Stromal cell of bone marrow (primary cell): ENCODE measurements at regions not wholly inside any gene's neighbourhood (a gene's known extent, or its start where the extent isn't known, plus 50 kb on each side); places are given as distances from the start of the nearest gene placed in this dataset.

Experiments used
- DNase-seq: peaks from one replicate; pipeline ENCODE4 v3.0.0-alpha.2; 2012; ENCODE audit warnings: low read depth

- no peak for DNase-seq
Observed at GRCh38 chr11:15737320-15737719, 619.0 kb downstream of the SOX6 start.

GRCh38 chr11:15738931-15739330 is 617.4 kb downstream of the SOX6 start:
- DNase-seq = no peak

- DNase-seq = no peak
Observed at GRCh38 chr11:15742626-15743519, 613.5 kb downstream of the SOX6 start.

- no peak for DNase-seq
Observed at GRCh38 chr11:15744693-15745092, 611.7 kb downstream of the SOX6 start.

DNA sequence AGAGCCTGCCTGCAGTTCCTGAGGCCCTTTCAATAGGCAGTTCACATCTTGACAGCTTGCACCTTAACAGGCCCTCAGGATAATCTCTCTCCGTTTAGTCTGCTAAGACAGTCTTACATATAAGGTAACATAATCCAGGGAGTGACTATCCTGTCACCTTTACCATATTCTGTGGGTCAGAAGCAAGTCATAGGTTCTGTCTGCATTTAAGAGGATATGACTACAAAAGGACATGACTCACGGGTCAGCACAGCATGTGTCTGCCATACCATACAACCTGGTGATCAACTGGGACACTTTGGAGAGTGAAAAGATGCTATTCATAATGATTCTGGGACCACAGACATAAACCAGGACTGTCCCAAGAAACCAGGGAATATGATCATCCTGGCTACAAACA is 611.1 kb downstream of the SOX6 start:
- no peak for DNase-seq

- no peak for DNase-seq
Observed at GRCh38 chr11:15747671-15748070, 608.7 kb downstream of the SOX6 start.

- no peak for DNase-seq
Observed at GRCh38 chr11:15748132-15748531, 608.2 kb downstream of the SOX6 start.

DNA sequence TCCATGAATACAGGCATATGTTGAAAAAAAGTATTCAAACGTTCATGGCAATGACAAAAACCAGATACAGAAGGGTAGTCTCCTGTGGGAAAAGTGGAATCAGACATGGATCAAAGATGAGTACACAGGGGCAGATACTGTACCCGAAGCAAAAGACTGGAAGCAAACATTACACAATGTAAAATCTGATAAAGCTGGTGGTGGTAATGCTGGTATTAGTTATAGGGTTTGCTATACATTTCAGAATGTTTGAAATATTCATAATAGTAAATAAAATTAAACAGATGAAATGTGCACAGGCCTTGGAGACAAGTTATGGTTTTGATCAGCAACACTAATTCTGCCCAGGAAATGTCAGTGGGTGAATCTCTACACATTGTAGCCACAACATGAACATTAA is 607.6 kb downstream of the SOX6 start:
- no peak for DNase-seq

- DNase-seq = no peak
Observed at GRCh38 chr11:15750535-15751308, 605.6 kb downstream of the SOX6 start.

- DNase-seq = no peak
Observed at GRCh38 chr11:15754221-15754620, 602.1 kb downstream of the SOX6 start.

GRCh38 chr11:15757048-15757698 is 599.2 kb downstream of the SOX6 start:
- no peak for DNase-seq

- no peak for DNase-seq
Observed at GRCh38 chr11:15758857-15759465, 597.4 kb downstream of the SOX6 start.

DNA sequence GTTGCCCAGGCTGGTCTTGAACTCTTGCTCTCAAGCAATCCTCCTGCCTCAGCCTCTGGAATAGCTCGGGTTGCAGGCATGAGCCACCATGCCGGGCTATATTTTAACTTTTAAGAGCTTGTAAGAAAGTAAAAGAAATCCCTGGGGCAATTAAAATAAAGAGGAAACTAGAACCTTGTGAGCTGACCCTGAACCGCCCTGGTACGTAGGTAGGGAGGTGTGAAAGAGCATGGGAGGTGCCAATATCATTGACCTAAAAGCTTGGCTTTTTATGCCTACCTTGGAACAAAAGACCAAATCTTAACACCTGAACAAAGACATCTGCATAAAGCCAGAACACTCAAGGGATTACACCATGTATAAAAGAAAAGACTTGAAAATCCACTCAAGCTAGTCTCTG is 595.1 kb downstream of the SOX6 start:
- DNase-seq = no peak

- no peak for DNase-seq
Observed at GRCh38 chr11:15764326-15764725, 592.0 kb downstream of the SOX6 start.

DNA sequence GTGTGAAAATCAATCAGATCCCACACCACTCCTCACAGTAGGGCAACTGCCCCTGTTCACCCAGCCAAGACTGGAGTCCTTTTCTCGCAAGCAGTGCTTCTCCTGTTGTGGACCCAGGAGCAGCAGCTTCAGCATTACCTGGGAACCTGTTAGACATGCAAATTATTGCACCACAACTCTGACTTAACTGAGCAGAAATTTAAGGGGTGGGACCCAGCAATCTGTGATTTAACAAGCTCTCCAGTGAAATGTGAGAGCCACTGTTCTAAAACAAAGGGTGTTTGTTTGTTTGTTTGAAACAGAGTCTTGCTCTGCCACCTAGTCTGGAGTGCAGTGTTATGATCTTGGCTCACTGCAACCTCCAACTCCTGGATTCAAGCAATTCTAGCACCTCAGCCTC is 591.4 kb downstream of the SOX6 start:
- DNase-seq = no peak

DNA sequence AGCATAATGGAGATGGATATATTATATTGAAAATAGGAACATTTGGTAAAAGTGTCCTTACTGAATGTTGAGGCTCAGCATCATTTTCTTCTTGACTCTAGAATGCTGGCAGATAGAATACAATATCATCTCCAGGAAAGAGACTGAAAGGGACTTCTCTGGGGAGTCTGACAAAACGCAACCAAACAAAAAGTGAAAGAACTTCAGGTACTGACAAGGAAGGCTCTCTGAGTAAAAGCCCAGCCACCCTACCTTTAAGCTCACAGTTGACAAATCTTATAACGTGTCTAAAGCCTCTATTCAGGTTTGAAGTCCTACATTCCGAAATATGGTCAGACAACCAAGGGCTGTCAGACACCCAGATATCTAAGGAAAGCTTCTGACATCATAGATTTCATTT is 590.8 kb downstream of the SOX6 start:
- DNase-seq = no peak

GRCh38 chr11:15768321-15768720 is 588.0 kb downstream of the SOX6 start:
- no peak for DNase-seq

DNA sequence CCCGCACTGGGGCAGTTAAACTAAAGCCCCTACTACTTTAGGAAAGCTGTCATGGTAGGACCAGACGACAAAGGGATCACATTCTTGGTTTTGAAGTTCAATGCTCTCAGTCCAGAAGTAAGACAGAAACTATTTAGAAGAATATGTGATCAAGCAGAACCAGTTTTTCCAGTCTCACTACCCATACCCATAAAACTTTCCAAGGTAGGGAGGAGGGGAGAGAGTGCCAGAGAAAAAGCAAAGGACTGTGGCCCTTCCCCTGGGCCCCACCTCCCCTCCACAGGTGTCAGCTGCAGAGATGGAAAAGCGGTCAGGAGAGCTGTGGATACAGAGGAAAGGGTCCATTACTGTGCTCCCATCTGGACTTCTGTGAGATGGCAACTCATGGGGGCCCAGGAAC is 587.1 kb downstream of the SOX6 start:
- no peak for DNase-seq

GRCh38 chr11:15770798-15771414 is 585.4 kb downstream of the SOX6 start:
- DNase-seq = peak; percentile 45

- DNase-seq = no peak
Observed at GRCh38 chr11:15772547-15772946, 583.8 kb downstream of the SOX6 start.

GRCh38 chr11:15772981-15773380 is 583.4 kb downstream of the SOX6 start:
- DNase-seq = no peak
